NCI-H187 (cell line): ENCODE measurements at regions not wholly inside any gene's neighbourhood (a gene's known extent, or its start where the extent isn't known, plus 50 kb on each side); places are given as distances from the start of the nearest gene placed in this dataset.
"Not testable (repeated sequence)": the region's sequence is repeated elsewhere in the genome, so short reads cannot be mapped to it uniquely, and the experiment has no call there.

Source experiments
- DNase-seq, 2 experiments: peaks; one replicate each; lab custom pipeline; 2025; lab: John Stamatoyannopoulos, UW

DNA sequence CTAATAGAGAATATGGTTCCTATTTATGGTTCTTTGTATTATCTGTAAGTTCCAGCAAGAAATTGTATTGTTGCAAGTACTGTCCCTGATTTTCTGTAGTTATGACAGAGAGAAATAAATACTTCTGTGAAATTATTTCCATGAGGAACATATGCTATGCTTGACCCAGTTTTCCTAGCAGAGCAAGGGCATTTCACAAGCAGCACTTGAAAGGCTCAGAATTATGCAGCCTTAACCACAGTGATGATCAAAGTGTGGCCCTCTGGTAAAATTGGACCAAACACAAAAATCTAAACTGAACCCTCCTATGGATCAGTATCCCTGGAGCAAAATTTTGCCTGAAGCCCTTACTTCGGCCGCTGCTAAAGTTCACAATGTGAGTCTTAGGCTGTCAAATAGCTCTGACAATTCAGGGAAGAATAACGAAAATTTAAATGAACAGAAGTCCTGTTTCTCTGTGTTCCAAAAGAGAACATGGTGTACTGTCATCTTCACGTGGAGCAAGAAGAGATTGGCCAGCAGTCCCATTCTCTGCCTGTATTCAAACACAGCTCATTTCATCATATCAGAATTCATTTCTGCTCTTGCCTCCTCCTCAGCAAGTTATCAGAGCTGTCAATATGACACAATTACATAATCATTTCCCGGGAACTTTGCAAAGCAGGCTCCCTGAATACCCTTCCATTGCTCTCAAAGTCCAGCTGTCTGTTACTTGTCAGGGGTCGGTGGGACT lies 471.9 kb downstream of the RPS29 start:
- DNase-seq: no peak

DNA sequence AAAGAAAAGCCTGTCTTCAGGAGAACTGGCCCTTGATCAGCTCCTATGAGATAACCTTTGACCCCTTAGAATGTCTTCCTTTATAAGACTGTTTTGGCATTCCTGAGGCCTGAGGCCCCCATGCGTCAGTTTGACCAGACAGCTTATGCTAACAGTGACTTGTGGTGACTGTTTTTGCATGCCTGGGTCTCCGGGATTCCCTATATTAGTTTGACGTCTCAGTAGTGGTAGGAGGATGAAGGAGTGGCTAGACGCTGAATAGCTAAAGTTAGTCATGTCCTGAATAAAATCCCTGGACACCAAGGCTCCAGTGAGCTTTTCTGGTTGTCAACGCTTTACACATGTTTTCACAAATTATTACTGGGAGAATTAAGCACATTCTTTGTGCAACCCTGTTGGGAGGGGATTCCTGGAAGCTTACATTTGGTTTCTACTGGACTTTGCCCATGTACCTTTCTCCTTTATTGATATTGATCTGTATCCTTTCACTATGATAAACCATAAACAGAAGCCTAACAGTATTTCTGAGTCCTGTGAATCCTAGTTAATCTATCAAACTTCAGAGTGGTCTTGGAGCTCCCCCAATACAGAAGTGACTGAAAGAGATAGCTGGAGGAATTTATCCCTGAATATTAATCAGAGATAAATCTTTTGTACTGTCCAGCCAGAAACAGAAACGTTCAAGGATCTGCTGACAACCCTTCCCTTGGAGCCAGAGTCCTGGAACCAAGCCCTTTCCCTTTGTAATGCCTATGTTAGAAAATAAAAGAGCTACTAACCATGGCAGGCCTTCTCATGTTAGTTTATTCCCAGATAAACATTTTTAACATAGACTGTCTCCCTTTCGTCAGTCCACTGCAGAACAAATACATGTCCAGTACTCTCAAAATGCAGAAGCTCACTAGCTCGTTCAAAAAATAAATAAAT lies 479.2 kb downstream of the RPS29 start:
- no peak for DNase-seq

DNA sequence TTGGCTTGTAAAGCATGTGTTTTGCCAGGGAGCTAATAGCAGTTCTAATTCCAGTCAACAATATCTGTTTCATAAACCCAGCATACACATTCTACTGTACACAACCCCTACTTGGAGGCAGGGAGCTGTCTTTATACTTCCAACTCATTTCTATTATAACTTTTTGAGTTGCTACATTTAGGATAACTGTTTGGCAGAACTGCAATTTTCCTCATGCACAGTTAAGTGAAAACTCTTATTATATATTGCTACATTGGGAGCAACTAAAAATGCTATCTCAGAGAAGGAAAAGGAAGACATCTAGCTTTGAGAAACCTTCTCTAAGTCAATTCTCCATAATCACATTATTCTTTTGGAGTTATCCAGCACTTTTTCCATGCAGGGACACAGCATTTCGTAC lies 480.2 kb downstream of the RPS29 start:
- no peak for DNase-seq

DNA sequence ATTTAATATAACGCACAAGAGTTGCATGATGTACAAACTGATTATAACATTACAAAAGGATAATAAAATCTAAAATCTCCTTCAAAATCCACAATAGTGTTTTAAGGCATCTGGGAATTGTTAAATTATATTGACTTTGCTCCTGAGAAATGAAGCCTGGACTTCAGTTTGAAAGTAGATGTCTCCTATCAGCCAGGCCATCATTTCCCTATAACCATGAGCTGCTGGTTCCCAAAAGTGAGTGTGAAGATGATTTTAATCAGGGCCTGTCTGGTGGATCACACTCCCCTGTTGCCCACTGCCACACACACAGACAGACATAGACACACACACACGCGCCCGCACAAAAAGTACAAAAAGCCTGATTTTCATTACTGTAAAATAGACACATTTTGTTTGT lies 480.7 kb downstream of the RPS29 start:
- DNase-seq: no peak

DNA sequence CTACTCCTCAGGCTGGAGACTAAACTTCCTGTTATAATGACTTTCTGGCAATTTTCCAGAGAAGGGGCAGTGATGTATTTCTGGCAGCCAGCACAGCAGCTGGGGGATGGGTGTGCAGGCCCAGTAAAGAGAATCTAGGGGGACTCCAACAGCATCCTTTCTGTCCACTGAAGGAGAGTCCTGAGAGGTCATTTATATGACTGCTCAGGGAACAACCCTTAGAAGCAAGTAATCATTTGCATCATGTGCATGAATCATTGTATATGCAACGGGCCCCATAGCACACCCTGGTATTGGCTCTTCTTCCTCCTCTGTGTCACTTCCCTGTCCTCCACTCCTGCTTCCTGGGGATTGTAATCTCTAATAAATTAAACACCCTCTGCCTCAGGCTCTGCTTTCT lies 493.8 kb downstream of the RPS29 start:
- DNase-seq: no peak

DNA sequence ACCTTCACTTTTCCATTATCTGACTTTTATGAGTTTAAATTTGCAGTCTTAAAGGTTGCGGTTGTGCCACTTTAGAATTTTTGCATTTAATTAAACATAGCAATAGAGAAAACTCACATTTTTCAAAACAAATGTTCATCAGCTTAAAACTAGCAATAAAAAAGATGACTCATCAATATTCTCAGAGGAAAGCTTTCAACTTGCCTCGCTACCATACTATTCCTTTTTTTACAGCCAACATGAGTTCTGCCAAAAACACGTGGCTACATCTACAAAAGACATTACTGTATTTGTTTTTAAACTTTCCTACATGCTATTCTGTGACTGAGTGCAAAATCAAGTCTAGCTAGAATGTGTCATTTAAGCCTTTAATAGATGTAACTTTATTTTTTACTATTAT lies 497.1 kb downstream of the RPS29 start:
- DNase-seq: no peak

DNA sequence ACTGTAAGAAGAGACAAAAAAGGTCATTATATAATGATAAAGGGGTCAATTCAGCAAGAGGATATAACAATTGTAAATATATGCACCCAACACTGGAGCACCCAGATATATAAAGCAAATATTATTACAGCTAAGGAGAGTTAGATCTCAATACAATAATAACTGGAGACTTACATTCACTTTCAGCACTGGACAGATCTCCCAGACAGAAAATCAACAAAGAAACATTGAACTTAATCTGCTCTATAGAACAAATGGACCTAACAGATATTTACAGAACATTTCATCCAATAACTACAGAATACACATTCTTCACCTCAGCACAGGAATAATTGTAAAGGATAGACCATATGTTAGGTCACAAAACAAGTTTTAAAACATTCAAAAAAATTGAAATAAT lies 512.9 kb downstream of the RPS29 start:
- not testable (repeated sequence) for DNase-seq

DNA sequence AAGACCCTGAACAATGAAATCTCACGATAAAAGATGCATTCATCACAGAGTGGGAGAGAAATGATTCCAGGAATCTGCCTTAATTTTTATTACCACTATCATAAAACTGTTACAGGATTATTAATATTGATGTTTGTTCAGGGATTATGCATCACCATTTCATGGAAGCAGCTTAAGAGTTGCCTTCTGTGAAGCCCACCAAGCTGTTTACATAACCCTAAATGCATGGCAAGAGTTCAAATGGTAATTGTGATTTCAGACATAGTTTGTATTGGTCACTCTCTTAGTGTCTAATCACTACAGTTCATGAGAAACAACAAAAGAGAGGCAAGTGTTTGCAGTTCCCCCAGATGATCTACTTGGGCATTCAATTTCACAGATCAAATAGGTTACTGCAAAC lies 527.7 kb downstream of the RPS29 start:
- DNase-seq: no peak

DNA sequence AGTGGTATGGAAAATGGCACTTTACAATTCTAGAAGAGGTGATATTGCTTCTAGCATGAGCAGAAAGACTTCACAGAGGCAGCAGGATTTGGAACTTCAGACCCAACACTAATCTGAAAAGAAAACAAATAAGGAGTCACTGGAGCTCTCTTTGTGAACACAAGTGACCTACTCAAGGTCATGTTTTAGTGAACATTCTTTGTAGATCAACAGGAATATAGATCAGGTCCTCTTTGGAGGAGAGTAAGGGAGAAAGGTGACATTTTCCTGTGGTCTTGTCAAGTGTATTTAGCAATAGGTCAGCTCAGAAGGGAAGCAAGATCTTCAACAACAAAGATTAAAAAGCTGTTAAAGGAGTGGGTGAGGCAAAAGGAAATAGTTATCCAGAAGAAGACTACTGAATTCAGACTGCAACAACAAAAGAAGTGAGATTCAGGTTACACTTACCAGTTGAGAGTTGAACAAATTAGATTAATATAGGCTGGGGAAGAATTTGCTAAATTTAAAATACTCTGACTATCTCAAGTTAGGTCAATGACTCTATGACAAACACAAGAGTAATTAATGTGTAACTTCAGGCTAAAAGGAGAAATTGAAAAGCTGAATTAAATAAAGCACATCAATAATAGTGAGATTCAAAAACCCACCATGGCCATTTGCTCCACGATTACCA lies 528.2 kb downstream of the RPS29 start:
- DNase-seq: no peak

DNA sequence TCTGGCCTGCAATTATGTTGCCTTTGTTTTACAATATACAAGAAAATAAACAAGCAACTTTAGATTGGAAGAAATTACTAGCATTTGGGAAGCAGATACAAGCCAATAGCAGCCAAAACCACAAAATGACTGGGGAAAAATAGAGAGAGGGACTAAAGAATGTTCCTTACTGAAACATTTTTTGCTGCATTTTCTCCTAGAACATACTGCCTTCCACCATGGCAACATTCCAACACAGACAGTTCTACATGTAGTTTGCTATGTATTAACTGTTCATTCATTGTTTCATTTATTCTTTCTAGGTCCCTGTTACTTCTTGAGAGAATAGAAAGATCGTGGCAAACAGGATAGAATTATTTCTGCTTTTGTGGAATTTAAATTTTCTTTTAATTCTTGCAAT lies 530.2 kb downstream of the RPS29 start:
- no peak for DNase-seq

DNA sequence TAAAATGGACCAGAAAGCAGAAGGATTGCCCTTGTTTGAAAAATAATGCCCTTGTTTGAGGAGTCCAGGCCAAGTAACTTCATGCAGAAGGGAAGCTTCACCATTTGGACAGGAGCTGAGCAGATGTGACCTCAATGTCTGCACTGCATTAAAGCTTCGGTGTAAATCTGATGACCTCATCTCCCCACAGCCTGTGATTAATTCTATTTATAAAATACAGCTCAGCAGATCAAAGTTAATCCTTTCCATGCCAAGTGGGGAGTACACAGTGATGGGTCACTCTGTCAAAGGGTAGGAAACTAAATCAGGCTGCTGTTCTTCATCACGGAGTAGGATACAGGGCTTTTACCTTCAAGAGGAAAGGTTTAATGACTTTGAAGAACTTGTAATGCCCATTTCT lies 533.7 kb downstream of the RPS29 start:
- no peak for DNase-seq

DNA sequence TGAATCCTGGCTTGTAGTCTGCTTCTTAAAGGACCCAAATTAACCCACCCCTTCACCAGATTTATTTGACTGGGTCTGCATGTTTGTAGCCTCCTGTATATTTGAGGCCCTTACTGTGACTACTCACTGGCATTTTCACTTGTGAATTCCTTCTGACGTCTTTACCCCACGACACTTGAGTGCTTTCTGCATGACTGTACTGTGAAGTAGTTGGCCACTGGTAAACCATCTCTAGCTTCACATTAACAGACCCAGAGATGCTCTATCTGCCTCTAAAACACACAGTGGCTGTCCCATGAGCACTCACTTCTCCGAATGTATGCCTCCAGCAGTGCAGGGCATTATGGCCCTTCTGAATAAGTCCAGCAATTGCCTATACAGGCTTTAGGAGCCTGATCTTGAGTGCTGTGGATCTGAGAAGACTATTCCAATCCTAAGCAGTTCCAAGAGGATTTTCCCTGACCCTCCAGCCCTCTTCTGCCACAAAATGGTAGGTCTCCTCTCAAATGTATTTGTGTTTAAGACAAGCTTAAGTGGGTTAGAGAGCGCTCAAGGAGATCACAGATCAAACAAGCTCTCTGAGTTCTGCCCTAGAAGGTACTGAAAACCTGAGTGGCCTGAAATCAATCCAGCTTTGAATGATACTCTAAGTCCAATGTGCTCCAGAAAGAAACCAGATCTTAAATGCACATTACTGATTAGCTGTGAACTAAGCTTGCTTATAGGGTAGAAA lies 534.7 kb downstream of the RPS29 start:
- DNase-seq: no peak

DNA sequence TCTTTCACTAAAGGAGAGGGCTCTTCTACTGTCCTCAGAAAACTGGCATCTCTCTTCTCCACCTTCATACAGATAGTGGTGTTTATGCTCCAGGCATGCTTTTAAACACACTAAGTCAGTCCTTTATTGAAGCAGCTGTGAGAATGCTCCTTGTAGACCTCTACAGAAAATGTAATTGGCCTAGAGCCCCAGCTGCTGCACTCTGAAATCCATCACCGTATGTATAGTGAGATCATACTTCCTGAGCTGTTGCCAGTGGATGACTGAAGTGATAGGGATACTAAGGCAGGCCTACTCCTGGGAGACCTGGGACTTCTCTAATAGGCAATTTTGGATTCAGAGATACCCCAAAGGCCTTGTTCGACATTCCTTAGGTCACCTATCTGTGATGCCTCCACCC lies 535.4 kb downstream of the RPS29 start:
- DNase-seq: no peak

DNA sequence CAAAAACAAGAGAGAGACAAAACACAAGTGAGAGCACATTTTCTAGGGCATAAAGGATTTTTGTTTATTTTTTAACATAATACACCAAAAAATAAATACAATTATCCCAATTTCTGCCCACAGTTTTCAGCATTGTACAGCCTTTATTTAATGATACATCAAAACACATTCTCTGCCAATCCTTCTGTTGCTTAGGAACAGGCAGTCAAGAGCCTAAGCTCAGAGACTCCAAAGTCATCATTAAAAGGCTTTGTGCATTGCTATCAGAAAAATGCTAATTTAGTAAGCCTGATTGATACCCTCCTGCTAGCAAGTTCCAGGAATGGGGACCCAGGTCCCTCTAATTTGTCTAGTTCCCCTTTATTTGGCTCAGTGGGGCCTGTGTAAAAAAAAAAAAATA lies 536.5 kb downstream of the RPS29 start:
- DNase-seq: no peak

DNA sequence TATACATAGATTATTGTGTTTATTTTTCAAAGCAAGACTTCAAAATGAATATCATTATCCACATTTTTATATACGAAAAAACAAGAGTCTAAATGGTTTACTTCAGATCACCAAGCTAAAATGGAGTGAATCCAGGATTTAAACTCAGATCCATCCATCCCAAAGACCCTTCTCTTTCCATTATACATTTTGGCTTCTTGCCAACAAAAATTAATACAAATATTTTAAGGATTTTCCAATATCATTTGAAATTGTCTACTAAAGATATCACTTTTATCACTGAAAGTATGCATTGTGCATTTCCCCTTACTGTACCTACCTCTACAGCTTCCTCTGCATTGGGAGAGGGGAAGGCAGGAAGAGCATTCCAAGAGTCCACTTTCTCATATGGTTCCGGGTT lies 541.2 kb downstream of the RPS29 start:
- no peak for DNase-seq

DNA sequence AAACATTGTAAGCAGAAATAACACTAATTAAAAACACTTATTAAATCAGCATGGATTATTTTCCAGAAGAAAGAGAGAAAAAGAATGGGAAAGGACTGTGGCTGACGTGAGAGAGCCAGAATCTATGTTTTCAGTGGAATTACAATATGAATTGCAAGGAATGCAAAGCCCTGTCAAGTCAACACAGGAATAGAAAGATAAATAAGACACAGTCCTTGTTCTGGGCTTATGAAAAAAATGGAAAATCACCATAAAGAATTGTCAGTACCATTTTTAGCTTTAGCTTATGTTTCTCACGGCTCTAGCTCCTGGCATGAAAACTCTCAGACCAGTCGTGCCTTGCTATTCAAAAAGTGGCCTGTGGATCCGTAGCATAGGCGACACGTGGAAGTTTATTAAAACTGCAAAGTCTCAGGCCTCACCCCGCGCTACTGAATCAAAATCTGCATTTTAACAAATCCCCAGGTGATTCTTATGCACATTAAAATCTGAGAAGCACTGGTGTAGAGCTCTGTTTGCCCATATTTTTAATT lies 549.1 kb downstream of the RPS29 start:
- DNase-seq: no peak

DNA sequence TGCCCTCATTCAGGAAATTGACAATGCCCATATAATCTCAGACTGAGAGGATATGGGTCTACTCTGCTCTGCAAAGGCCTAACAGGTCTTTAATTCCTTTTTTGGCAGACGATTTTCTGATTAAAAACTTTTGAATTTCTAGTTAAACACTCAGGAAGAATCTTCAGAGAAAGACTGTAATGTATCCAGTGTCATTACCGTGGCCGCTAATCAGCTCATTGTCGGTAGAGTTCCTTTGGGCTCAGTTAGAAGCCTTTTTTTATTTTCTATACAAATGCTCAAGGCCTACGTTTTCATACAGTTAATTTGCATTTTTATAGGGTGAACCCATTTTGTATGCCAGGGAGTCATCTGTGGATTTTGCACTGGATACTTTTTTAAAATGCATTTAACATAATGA lies 549.9 kb downstream of the RPS29 start:
- no peak for DNase-seq

DNA sequence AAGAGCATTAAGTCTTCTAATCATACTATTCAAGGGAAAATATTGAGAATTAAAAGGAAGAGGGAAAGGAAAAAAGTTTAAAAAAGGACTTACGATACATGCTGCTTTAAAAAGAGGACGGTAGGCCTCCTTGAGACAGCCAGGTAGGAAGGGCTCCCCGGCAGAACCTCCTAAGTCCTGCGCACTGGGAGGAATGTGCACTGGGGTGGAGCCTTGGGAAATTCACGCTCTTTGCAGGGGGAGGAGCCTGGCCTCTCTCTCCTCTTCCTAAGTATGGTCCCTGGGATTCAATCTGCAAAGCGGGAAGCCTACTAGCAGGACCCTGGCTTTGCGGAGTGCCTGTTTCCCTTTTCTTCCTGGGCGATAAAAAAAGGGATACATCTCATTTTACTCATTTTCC lies 553.0 kb downstream of the RPS29 start:
- DNase-seq: no peak

DNA sequence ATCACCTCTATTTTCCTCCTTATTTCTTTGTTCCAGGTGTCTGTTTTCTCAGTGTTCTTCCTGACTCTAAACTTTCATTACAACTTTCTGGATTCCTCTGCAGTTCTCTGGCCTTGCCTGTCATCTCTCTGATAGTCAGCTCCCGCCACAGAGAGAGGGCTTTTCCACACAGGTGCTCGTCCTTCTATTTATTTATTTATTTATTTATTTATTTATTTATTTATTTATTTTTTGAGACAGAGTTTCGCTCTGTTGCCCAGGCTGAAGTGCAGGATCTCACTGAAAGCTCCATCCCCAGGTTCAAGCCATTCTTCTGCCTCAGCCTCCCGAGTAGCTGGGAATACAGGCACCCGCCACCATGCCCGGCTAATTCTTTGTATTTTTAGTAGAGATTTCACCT lies 554.5 kb downstream of the RPS29 start:
- not testable (repeated sequence) for DNase-seq

DNA sequence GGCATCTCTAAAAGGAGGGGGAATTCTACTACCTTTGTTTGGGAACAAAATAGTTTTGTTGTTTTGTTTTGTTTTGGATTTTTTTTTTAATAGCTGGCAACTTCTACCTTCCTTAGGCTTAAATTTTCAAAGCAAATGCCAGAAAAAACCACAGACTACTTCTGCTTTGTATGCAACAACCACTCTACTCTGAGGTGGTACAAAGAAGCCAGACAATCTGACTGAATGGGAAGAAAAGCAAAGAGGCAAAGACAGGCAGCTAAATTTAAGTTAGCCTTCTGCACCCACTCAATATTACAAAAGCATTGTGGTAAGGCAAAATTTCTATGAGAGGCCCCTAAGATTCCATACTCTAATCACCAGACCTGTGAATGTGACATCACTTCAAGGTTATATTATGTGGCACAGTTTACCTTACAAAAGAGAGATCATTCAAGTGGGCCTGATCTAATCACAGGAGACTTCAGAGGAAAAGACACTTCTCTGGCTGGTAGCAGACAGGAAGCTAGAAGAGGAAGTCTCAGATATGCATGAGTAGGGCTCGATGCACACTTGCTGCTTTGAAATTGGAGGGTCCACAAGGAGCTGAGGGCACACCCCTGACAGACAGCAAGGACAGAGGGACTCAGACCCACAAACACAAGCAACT lies 566.6 kb downstream of the RPS29 start:
- no peak for DNase-seq

DNA sequence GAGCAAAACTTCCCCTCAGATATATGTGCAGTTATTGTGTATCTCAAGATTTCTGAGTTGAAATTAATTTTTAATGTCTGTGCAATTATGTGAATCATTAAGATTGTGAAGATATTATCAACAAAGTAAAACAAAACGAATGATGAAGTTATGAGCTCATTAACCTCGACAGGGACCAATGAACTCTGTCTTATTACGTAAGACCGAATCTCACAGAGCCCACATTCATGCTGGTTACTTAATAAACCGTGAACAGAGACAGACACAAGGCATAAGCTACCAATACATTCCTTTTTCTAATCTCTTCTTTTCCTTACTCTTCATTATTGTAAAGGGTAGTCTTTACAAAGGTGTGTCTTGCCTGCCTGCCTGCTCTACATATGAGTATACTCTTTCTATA lies 568.7 kb downstream of the RPS29 start:
- DNase-seq: no peak
